Neural progenitor cell (in vitro differentiated cells): ENCODE measurements at regions not wholly inside any gene's neighbourhood (a gene's known extent, or its start where the extent isn't known, plus 50 kb on each side); places are given as distances from the start of the nearest gene placed in this dataset.
A peak's percentile ranks its signal among the peaks of the same experiment; 100 is the strongest.
"Not testable (repeated sequence)": the region's sequence is repeated elsewhere in the genome, so short reads cannot be mapped to it uniquely, and the experiment has no call there.

ENCODE experiments used
- DNase-seq: peaks from one replicate; pipeline ENCODE4 v3.0.0-alpha.2; 2016; ENCODE audit warnings: low spot score
- H2AFZ ChIP-seq: fragments of 200-600 bp; sonication (generic); replicated peaks from 2 replicates; pipeline ENCODE4 v1.6.1; 2016; ENCODE audit warnings: antibody characterized with exemption
- H3F3A ChIP-seq: fragments of 200-600 bp; sonication (generic); 2 replicates; pipeline ENCODE4 v1.6.1; 2016; ENCODE audit warnings: antibody characterized with exemption, low read depth
- H3K27ac ChIP-seq: fragments of 200-600 bp; sonication (generic); 2 replicates; pipeline ENCODE4 v1.5.1; 2016; ENCODE audit warnings: mild to moderate bottlenecking
- H3K27me3 ChIP-seq: fragments of 200-600 bp; sonication (generic); 2 replicates; pipeline ENCODE4 v1.6.1; 2016; ENCODE audit warnings: mild to moderate bottlenecking, moderate library complexity
- H3K36me3 ChIP-seq: fragments of 200-600 bp; sonication (generic); 2 replicates; pipeline ENCODE4 v1.5.1; 2016
- H3K4me1 ChIP-seq: fragments of 200-600 bp; sonication (generic); 2 replicates; pipeline ENCODE4 v1.6.1; 2016; ENCODE audit warnings: mixed run types
- H3K4me2 ChIP-seq: fragments of 200-600 bp; sonication (generic); 2 replicates; pipeline ENCODE4 v1.6.1; 2016
- H3K4me3 ChIP-seq: fragments of 200-600 bp; sonication (generic); 2 replicates; pipeline ENCODE4 v1.5.1; 2016
- H3K79me2 ChIP-seq: fragments of 200-600 bp; sonication (generic); 2 replicates; pipeline ENCODE4 v1.6.1; 2016; ENCODE audit warnings: low read depth
- H3K9ac ChIP-seq: fragments of 200-600 bp; sonication (generic); 2 replicates; pipeline ENCODE4 v1.6.1; 2016
- H3K9me3 ChIP-seq: fragments of 200-600 bp; sonication (generic); 2 replicates; pipeline ENCODE4 v1.5.1; 2016; ENCODE audit warnings: low read depth
- H4K20me1 ChIP-seq: fragments of 200-600 bp; sonication (generic); 2 replicates; pipeline ENCODE4 v1.6.1; 2016; ENCODE audit warnings: low read depth
- H3K27ac Mint-ChIP-seq: 3 replicates; pipeline ENCODE4 v1.8.0; 2021; ENCODE audit warnings: mixed read lengths
- H3K27me3 Mint-ChIP-seq: 2 replicates; pipeline ENCODE4 v1.8.0; 2022; ENCODE audit warnings: low read depth, mild to moderate bottlenecking, inconsistent platforms, moderate library complexity, mixed read lengths; ENCODE audit not compliant: insufficient read depth
- H3K36me3 Mint-ChIP-seq: 3 replicates; pipeline ENCODE4 v1.8.0; 2021; ENCODE audit warnings: mixed read lengths
- H3K4me1 Mint-ChIP-seq: 3 replicates; pipeline ENCODE4 v1.8.0; 2021; ENCODE audit warnings: mixed read lengths
- H3K4me3 Mint-ChIP-seq: 3 replicates; pipeline ENCODE4 v1.8.0; 2021; ENCODE audit warnings: mild to moderate bottlenecking, moderate library complexity, mixed read lengths
- H3K9me3 Mint-ChIP-seq: 3 replicates; pipeline ENCODE4 v1.8.0; 2020; ENCODE audit warnings: mixed read lengths
- CTCF ChIP-seq: fragments of 200-600 bp; sonication (generic); IDR thresholded peaks from 2 replicates; pipeline ENCODE4 v1.5.1; 2017; ENCODE audit warnings: antibody characterized with exemption, mild to moderate bottlenecking
- EZH2 ChIP-seq: fragments of 200-600 bp; sonication (generic); IDR thresholded peaks from 2 replicates; pipeline ENCODE4 v1.6.1; 2017; ENCODE audit warnings: antibody characterized with exemption, mild to moderate bottlenecking, moderate library complexity
- EZH2phosphoT487 ChIP-seq: fragments of 200-600 bp; sonication (generic); IDR thresholded peaks from 2 replicates; pipeline ENCODE4 v1.6.1; 2017; ENCODE audit warnings: antibody characterized with exemption

DNA sequence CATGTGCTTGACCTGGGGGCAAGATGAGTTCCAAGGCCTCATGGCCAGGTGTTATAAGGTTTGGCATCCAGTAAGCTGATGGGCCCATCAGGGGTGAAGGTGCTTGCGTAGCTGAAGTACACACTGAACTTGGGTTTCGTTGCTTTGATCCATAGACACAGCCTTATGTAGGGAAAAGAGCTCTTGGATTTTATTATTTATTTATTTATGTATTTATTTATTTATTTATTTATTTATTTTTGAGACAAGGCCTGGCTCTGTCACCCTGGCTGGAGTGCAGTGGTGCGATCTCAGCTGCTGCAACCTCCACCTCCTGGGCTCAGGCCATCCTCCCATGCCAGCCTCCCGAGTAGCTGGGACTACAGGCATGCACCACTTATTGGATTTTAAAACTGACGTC is 63.2 kb downstream of the FOXD2 start:
- Mint-ChIP-seq H3K9me3 (no peaks in the 10 kb centered on the region), H3K36me3 (no peaks in the 10 kb centered on the region), H3K27me3 (peaks cover 10% of the 10 kb centered on the region), H3K4me3 (no peak overlapping the region), H3K27ac (no peak overlapping the region), H3K4me1 (no peaks in the 10 kb centered on the region)
- H3K9ac ChIP-seq, result no peak overlapping the region
- H3K4me3 ChIP-seq, result no peak overlapping the region
- TF ChIP-seq EZH2phosphoT487, result no peak
- H3K9me3 ChIP-seq, result no peaks in the 10 kb centered on the region
- no peak for DNase-seq
- H3K4me1 ChIP-seq, result no peaks in the 10 kb centered on the region
- H3F3A ChIP-seq, result no peaks in the 10 kb centered on the region
- H3K36me3 ChIP-seq, result no peaks in the 10 kb centered on the region
- no peak overlapping the region for H3K4me2 ChIP-seq
- no peaks in the 10 kb centered on the region for H3K79me2 ChIP-seq
- H4K20me1 ChIP-seq, result no peaks in the 10 kb centered on the region
- H3K27ac ChIP-seq, result no peak overlapping the region
- H2AFZ ChIP-seq, result no peak overlapping the region
- peaks cover 97% of the 10 kb centered on the region for H3K27me3 ChIP-seq

GRCh38 chr1:47502746-47503370 is 65.0 kb downstream of the FOXD2 start:
- H3K9me3 Mint-ChIP-seq, result no peaks in the 10 kb centered on the region

GRCh38 chr1:47504840-47505239 is 67.0 kb downstream of the FOXD2 start:
- H3K4me2 ChIP-seq, H3K9me3 Mint-ChIP-seq: not testable (repeated sequence)

More at GRCh38 chr1:47502746-47503370, 65.0 kb downstream of the FOXD2 start:
- peaks cover 97% of the 10 kb centered on the region for H3K27me3 ChIP-seq
- no peak overlapping the region for H3K27ac ChIP-seq
- no peak overlapping the region for H3K4me3 ChIP-seq
- no peaks in the 10 kb centered on the region for H3K36me3 ChIP-seq
- TF ChIP-seq CTCF (no peak), EZH2 (no peak), EZH2phosphoT487 (no peak)
- no peaks in the 10 kb centered on the region for H3K4me1 Mint-ChIP-seq
- H3K4me1 ChIP-seq, result no peaks in the 10 kb centered on the region
- H3F3A ChIP-seq, result no peaks in the 10 kb centered on the region
- DNase-seq, result no peak
- H2AFZ ChIP-seq, result no peak overlapping the region
- H3K36me3 Mint-ChIP-seq, result no peaks in the 10 kb centered on the region
- H4K20me1 ChIP-seq, result no peaks in the 10 kb centered on the region
- no peaks in the 10 kb centered on the region for H3K9me3 ChIP-seq
- H3K4me3 Mint-ChIP-seq, result no peak overlapping the region
- H3K79me2 ChIP-seq, result no peaks in the 10 kb centered on the region
- no peak overlapping the region for H3K27ac Mint-ChIP-seq
- no peak overlapping the region for H3K4me2 ChIP-seq
- H3K27me3 Mint-ChIP-seq, result peaks cover 23% of the 10 kb centered on the region
- H3K9ac ChIP-seq, result no peak overlapping the region

GRCh38 chr1:47505267-47505666 is 67.4 kb downstream of the FOXD2 start:
- Mint-ChIP-seq H3K9me3 (no peaks in the 10 kb centered on the region), H3K4me3 (no peak overlapping the region), H3K27me3 (peaks cover 34% of the 10 kb centered on the region), H3K27ac (no peak overlapping the region), H3K36me3 (no peaks in the 10 kb centered on the region), H3K4me1 (peaks cover 7% of the 10 kb centered on the region)
- H3K9ac ChIP-seq, result no peak overlapping the region
- no peaks in the 10 kb centered on the region for H3K9me3 ChIP-seq
- peaks cover 97% of the 10 kb centered on the region for H3K27me3 ChIP-seq
- no peaks in the 10 kb centered on the region for H3K36me3 ChIP-seq
- DNase-seq, result no peak
- H3K4me3 ChIP-seq, result no peak overlapping the region
- peaks cover 10% of the 10 kb centered on the region for H3F3A ChIP-seq
- peaks cover 5% of the 10 kb centered on the region for H4K20me1 ChIP-seq
- H3K4me1 ChIP-seq, result peaks cover 6% of the 10 kb centered on the region
- no peak overlapping the region for H2AFZ ChIP-seq
- no peak for TF ChIP-seq EZH2
- TF ChIP-seq CTCF, result no peak
- no peak for TF ChIP-seq EZH2phosphoT487
- H3K79me2 ChIP-seq, result no peaks in the 10 kb centered on the region
- H3K4me2 ChIP-seq, result no peak overlapping the region
- no peak overlapping the region for H3K27ac ChIP-seq

More at GRCh38 chr1:47504840-47505239, 67.0 kb downstream of the FOXD2 start:
- H3K36me3 ChIP-seq, DNase-seq, H3K4me1 Mint-ChIP-seq, H3K4me3 ChIP-seq, H3K36me3 Mint-ChIP-seq, H3K9ac ChIP-seq, H2AFZ ChIP-seq, H4K20me1 ChIP-seq, H3K9me3 ChIP-seq, H3K27ac ChIP-seq, H3K27ac Mint-ChIP-seq, H3K4me1 ChIP-seq, H3K79me2 ChIP-seq: not testable (repeated sequence)
- peaks cover 97% of the 10 kb centered on the region for H3K27me3 ChIP-seq
- peak overlapping the region; percentile 38 for H3K4me3 Mint-ChIP-seq
- H3F3A ChIP-seq, result peaks cover 10% of the 10 kb centered on the region
- peaks cover 29% of the 10 kb centered on the region for H3K27me3 Mint-ChIP-seq
